ENCODE measurements at regions not wholly inside any gene's neighbourhood (a gene's known extent, or its start where the extent isn't known, plus 50 kb on each side); places are given as distances from the start of the nearest gene placed in this dataset.
A peak's percentile ranks its signal among the peaks of the same experiment; 100 is the strongest.

- Histone ChIP-seq H3K27ac (no peak overlapping the region), H3K9me3 (peaks cover 0 to 8% (median 2%) of the 10 kb centered on the region in 8 donors), H3K27me3 (replicated peaks in 1 of 7) (peaks cover 0 to 47% (median 0%) of the 10 kb centered on the region in 7 donors), H3K4me3 (no peak overlapping the region), H3K4me1 (no peaks in the 10 kb centered on the region), H3K36me3 (no peaks in the 10 kb centered on the region)
- WGBS, 5 donors, result 67 to 87% (median 76%) methylated on average over 10 of the region's 10 CpGs
- no peak for DNase-seq
- TF ChIP-seq POLR2A (IDR thresholded peaks at IDR 0.05) (no peak), POLR2AphosphoS5 (IDR thresholded peaks at IDR 0.05) (no peak), CTCF (IDR thresholded peaks at IDR 0.05 in 8 of 11, conservative IDR thresholded peaks at IDR 0.05 in 3 of 11) (no peak)
- intact Hi-C loops (cut with DNase I; ENCODE audit: low total_unique reads), result no loop called here
Measured at GRCh38 chr22:49332691-49333090, 495.0 kb downstream of the BRD1 start.

- H3K4me3 ChIP-seq, result no peak overlapping the region
- peak; percentile 50 for DNase-seq
- no peak overlapping the region for H3K27ac ChIP-seq
- H3K36me3 ChIP-seq, result no peaks in the 10 kb centered on the region
- TF ChIP-seq CTCF (IDR thresholded peaks at IDR 0.05 in 8 of 11, conservative IDR thresholded peaks at IDR 0.05 in 3 of 11), result no peak
- TF ChIP-seq POLR2A (IDR thresholded peaks at IDR 0.05), result no peak
- no peak for TF ChIP-seq POLR2AphosphoS5 (IDR thresholded peaks at IDR 0.05)
- intact Hi-C loops (cut with DNase I; ENCODE audit: low total_unique reads), result no loop called here
- WGBS, 5 donors, result 78 to 88% (median 85%) methylated on average over 5 to 10 of the region's 10 CpGs
- H3K27me3 ChIP-seq (replicated peaks in 1 of 7), result peaks cover 0 to 51% (median 0%) of the 10 kb centered on the region in 7 donors
- H3K4me1 ChIP-seq, result no peaks in the 10 kb centered on the region
- peaks cover 0 to 16% (median 10%) of the 10 kb centered on the region in 8 donors for H3K9me3 ChIP-seq
Measured at GRCh38 chr22:49331878-49332277, 495.8 kb downstream of the BRD1 start.

- intact Hi-C loops (cut with DNase I; ENCODE audit: low total_unique reads), result no loop called here
Measured at GRCh38 chr22:49331223-49331815, 496.4 kb downstream of the BRD1 start.

More at GRCh38 chr22:49331223-49331815, 496.4 kb downstream of the BRD1 start:
- Histone ChIP-seq H3K36me3 (no peaks in the 10 kb centered on the region), H3K27me3 (replicated peaks in 1 of 7) (peaks cover 0 to 51% (median 0%) of the 10 kb centered on the region in 7 donors), H3K4me3 (no peak overlapping the region), H3K27ac (no peak overlapping the region), H3K4me1 (no peaks in the 10 kb centered on the region), H3K9me3 (peaks cover 0 to 21% (median 16%) of the 10 kb centered on the region in 8 donors)
- 69 to 75% (median 74%) methylated on average over 10 to 12 of the region's 12 CpGs for WGBS, 5 donors
- TF ChIP-seq CTCF (IDR thresholded peaks at IDR 0.05 in 8 of 11, conservative IDR thresholded peaks at IDR 0.05 in 3 of 11), result no peak
- no peak for TF ChIP-seq POLR2A (IDR thresholded peaks at IDR 0.05)
- TF ChIP-seq POLR2AphosphoS5 (IDR thresholded peaks at IDR 0.05), result no peak
- DNase-seq, result peak; percentile 43

Measured in spleen (tissue), 11 donors.